ENCODE measurements at regions not wholly inside any gene's neighbourhood (a gene's known extent, or its start where the extent isn't known, plus 50 kb on each side); places are given as distances from the start of the nearest gene placed in this dataset.
"Not testable (repeated sequence)": the region's sequence is repeated elsewhere in the genome, so short reads cannot be mapped to it uniquely, and the experiment has no call there.

DNA sequence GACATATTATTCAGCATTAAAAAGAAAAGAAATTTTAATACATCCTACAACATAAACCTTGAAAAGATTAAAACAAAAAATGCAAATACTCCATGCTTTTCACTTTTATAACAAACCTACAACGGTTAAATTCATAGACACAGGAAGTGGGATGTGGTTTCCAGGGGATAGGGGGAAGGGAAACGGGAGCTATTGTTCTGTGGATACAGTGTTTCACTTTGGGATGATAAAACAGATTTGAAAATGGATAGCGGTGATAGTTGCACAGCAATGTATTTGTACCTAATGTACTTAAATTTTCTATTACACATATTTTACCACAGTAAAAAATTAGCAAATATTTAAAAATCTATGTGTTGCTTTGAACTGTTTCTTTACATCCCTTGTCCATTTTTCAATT lies 368.0 kb downstream of the CDY2B start:
- H3K4me3 ChIP-seq; H3K9me3 ChIP-seq (replicated peaks); H3K36me3 ChIP-seq; H3K4me1 ChIP-seq; intact Hi-C loops (cut with micrococcal nuclease); DNase-seq; H3K27me3 ChIP-seq (ENCODE audit: low read depth); H3K27ac ChIP-seq (replicated peaks): not testable (repeated sequence)

DNA sequence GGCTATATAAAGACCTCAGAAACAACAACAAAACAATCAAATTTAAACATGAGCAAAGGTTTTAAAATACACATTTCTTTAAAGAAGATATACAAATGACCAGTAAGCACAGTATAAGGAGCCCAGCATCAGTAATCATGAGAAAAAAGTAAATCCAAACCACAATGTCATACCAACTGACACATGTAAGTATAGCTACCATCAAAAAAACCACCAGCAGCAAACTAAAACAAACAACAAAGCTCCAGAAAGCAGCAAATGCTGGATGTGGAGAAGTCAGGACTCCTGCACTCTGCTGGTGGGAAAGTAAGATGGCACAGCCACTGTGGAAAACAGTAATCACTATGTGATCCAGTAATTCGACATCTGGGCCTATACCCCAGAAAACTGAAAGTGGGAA lies 368.5 kb downstream of the CDY2B start:
- H3K4me1 ChIP-seq; H3K27ac ChIP-seq (replicated peaks); H3K4me3 ChIP-seq; intact Hi-C loops (cut with micrococcal nuclease); DNase-seq; H3K27me3 ChIP-seq (ENCODE audit: low read depth); H3K9me3 ChIP-seq (replicated peaks); H3K36me3 ChIP-seq: not testable (repeated sequence)

DNA sequence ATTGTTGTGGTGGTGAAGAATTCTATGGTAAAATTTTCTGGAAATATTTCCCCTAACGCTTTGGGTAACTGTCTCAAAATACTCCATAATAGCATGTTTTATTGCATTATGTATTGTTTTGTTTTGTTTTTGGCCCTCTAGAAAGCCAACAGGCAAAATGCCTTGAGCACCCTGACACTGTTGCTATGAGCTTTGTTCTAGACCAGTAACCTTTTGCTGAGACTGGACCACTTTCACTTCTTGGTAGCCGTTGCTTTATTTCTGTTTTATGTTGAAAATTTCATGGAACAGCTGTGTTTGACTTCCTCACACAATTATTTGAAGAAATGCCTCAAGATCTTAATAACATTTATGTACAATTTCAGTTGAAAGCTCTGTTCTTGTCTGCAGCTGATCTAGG lies 374.2 kb downstream of the CDY2B start:
- not testable (repeated sequence) for H3K27me3 ChIP-seq (ENCODE audit: low read depth); H3K9me3 ChIP-seq (replicated peaks)

DNA sequence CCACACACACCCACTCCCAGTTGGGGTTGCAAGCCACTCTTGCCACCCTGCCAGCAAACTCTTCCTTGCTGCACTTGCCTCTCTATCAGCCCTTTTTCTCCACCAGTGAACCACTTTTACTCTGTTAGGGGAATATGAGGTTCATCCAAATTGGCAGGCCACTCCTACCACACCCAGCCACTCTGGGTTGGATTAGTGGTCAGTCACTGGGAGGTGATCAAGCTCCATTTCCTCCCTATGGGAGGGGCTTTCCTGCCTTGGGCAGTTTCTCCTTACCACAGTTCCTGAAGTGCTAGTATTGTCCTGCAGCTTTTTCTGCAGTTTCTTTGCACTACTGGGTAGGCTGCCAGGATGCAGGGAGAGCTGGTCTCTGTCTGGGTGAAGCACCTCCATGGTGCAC lies 395.3 kb downstream of the CDY2B start:
- DNase-seq; H3K27ac ChIP-seq (replicated peaks); H3K27me3 ChIP-seq (ENCODE audit: low read depth); H3K4me3 ChIP-seq; H3K36me3 ChIP-seq; intact Hi-C loops (cut with micrococcal nuclease); H3K9me3 ChIP-seq (replicated peaks); H3K4me1 ChIP-seq: not testable (repeated sequence)

More for the DNA sequence above, 374.2 kb downstream of the CDY2B start:
- H3K36me3 ChIP-seq; H3K4me1 ChIP-seq; DNase-seq; H3K4me3 ChIP-seq; intact Hi-C loops (cut with micrococcal nuclease); H3K27ac ChIP-seq (replicated peaks): not testable (repeated sequence)

DNA sequence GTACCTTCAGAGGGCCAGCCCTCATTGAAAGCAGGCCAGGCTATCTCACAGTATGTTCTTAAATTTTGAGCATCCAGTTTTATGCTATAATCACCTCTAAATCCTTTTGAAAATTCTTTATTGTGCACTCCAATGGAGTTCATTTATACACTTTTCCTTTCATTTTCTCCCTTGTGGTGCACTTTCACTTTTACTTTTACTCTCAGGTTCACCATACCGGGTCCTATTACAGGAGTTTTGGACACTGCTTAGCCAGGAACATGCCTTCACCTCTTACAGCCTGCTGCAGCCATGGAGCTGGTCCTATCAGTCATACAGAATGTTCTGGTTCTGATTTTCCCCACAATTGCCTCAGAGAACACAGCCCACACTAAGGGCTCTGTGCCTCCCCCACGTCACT lies 395.9 kb downstream of the CDY2B start:
- H3K9me3 ChIP-seq (replicated peaks); H3K4me1 ChIP-seq; DNase-seq; H3K27me3 ChIP-seq (ENCODE audit: low read depth); intact Hi-C loops (cut with micrococcal nuclease); H3K4me3 ChIP-seq; H3K27ac ChIP-seq (replicated peaks); H3K36me3 ChIP-seq: not testable (repeated sequence)

DNA sequence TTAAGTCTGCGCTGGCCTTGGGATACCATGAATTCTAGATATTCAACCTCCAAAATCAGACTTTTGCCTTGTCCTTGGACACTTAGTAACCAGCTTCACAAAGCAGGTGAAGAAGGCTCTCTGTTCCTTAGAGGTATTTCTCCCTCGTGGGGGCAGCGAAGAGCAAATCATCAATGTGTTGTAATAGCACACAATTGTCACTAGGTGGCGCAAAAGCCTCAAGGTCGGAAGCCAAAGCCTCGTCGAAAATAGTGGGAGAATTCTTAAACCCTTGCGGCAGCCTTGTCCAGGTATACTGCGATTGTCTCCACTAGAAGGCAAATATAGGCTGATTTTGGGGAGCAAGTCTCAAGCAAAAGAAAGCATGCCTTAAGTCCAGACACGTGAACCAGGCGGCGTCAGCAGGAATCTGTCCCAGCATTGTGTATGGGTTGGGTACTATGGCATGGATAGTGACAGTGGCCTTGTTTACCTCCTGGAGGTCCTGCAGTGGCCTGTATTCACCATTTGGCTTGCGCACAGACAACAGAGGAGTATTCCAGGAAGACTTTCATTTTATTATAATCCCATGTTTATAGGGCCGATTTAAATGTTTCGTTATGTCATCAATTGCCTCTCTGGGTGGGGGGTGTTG lies 398.5 kb downstream of the CDY2B start:
- H3K4me1 ChIP-seq; H3K27ac ChIP-seq (replicated peaks); H3K36me3 ChIP-seq; H3K4me3 ChIP-seq; H3K27me3 ChIP-seq (ENCODE audit: low read depth); DNase-seq; intact Hi-C loops (cut with micrococcal nuclease); H3K9me3 ChIP-seq (replicated peaks): not testable (repeated sequence)

DNA sequence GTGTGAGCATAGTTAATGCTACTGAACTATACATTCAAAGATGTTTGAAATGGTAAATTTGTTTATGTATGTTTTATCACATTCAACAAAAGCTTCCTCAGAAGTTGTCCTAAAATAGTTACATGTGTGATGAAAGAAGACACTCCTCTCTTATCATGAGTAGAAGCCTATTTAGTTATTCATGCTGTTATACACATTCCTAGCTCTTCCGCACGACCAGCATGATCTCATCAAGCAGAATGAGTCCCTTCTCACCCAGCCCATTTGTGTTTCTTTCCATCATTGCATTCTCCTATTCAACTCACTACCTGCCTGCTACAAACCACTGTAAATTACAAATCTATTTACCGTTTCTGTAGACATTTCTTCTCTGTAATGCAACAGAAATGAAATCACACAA lies 408.0 kb downstream of the CDY2B start:
- intact Hi-C loops (cut with micrococcal nuclease); H3K27ac ChIP-seq (replicated peaks): not testable (repeated sequence)

DNA sequence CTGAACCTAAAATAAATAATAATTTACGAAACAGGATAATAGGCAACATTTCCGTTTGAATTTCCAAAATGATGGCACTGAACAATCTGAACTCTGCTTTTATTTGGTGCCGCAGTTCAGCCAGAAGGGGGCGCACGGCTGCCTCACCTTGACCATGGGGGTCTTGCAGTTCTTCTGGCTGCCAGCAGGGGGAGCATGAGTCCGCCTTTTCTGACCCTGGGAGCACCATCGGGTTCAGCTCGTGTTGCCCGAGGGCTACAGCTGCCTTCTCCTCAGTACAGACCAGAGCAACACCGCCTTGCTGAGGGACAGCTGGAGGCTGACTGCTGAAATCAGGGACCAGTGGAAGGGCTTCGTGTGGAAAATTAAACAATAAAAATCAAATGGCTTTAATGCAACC lies 420.3 kb downstream of the CDY2B start:
- DNase-seq; H3K27me3 ChIP-seq (ENCODE audit: low read depth); intact Hi-C loops (cut with micrococcal nuclease); H3K36me3 ChIP-seq; H3K27ac ChIP-seq (replicated peaks); H3K9me3 ChIP-seq (replicated peaks); H3K4me1 ChIP-seq; H3K4me3 ChIP-seq: not testable (repeated sequence)

More for the DNA sequence above, 408.0 kb downstream of the CDY2B start:
- not testable (repeated sequence) for H3K4me3 ChIP-seq; H3K27me3 ChIP-seq (ENCODE audit: low read depth); H3K9me3 ChIP-seq (replicated peaks); H3K4me1 ChIP-seq; DNase-seq; H3K36me3 ChIP-seq

DNA sequence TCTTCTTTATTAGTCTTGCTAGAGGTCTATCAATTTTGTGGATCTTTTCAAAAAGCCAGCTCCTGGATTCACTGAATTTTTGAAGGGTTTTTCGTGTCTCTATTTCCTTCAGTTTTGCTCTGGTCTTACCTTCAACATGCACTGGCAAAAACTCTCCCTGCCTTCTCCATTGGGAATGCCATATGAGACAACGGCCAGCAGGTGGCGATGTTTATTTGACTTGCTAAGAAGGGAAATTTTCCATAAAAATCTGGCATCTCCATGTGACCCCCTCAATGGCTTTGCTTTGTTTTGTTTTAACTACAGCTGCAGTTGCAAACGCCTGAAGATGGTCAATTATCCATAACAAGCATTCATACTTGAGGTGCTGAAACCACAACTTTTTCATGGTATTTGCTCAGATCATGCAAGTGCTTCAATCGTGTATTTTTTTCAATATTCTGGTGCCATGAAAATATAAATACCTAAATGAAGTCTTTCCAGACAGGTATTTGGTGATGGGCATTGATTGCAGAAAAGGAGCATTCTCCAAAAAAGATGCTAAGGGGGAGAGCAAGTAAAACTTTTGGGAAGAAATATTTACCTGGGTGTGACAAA lies 449.4 kb downstream of the CDY2B start:
- no peaks in the 10 kb centered on the region for H3K4me1 ChIP-seq
- no peak for DNase-seq
- H3K36me3 ChIP-seq, result no peaks in the 10 kb centered on the region
- no peaks in the 10 kb centered on the region for H3K27me3 ChIP-seq (ENCODE audit: low read depth)
- no peak overlapping the region for H3K27ac ChIP-seq (replicated peaks)
- H3K4me3 ChIP-seq, result no peak overlapping the region
- intact Hi-C loops (cut with micrococcal nuclease), result no loop called here
- TF ChIP-seq, protein P1, sequence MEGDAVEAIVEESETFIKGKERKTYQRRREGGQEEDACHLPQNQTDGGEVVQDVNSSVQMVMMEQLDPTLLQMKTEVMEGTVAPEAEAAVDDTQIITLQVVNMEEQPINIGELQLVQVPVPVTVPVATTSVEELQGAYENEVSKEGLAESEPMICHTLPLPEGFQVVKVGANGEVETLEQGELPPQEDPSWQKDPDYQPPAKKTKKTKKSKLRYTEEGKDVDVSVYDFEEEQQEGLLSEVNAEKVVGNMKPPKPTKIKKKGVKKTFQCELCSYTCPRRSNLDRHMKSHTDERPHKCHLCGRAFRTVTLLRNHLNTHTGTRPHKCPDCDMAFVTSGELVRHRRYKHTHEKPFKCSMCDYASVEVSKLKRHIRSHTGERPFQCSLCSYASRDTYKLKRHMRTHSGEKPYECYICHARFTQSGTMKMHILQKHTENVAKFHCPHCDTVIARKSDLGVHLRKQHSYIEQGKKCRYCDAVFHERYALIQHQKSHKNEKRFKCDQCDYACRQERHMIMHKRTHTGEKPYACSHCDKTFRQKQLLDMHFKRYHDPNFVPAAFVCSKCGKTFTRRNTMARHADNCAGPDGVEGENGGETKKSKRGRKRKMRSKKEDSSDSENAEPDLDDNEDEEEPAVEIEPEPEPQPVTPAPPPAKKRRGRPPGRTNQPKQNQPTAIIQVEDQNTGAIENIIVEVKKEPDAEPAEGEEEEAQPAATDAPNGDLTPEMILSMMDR (IDR thresholded peaks at IDR 0.05; ENCODE audit: borderline replicate concordance), result peak; percentile 59
- H3K9me3 ChIP-seq (replicated peaks), result no peaks in the 10 kb centered on the region
